ENCODE measurements at regions not wholly inside any gene's neighbourhood (a gene's known extent, or its start where the extent isn't known, plus 50 kb on each side); places are given as distances from the start of the nearest gene placed in this dataset.

DNA sequence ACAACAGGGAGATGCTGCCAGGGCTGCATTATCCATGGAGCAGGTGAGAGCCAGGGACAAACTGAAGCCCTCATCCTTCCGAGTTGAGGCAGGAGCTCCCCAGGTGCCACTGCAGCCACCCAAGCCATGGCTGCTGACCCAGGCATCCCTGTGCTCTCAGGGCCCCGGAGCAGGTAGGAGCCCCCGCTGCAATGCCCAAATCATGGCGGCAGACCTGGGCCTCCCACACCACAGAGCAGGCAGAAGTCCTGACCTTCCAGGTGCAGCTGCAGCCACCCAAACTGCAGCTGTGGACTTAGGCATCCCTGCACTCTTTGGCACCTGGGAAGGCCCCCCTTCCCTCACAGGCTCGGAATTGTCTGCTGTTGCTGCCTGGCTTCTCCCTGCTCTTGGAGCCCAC is 443.6 kb downstream of the ARAP2 start:
- TF ChIP-seq, protein P1, sequence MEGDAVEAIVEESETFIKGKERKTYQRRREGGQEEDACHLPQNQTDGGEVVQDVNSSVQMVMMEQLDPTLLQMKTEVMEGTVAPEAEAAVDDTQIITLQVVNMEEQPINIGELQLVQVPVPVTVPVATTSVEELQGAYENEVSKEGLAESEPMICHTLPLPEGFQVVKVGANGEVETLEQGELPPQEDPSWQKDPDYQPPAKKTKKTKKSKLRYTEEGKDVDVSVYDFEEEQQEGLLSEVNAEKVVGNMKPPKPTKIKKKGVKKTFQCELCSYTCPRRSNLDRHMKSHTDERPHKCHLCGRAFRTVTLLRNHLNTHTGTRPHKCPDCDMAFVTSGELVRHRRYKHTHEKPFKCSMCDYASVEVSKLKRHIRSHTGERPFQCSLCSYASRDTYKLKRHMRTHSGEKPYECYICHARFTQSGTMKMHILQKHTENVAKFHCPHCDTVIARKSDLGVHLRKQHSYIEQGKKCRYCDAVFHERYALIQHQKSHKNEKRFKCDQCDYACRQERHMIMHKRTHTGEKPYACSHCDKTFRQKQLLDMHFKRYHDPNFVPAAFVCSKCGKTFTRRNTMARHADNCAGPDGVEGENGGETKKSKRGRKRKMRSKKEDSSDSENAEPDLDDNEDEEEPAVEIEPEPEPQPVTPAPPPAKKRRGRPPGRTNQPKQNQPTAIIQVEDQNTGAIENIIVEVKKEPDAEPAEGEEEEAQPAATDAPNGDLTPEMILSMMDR (IDR thresholded peaks at IDR 0.05): no peak
- TF ChIP-seq ZFX (IDR thresholded peaks at IDR 0.05; ENCODE audit: borderline replicate concordance): no peak

All from 22Rv1 (cell line).